Immature natural killer cell (primary cell): ENCODE measurements at regions not wholly inside any gene's neighbourhood (a gene's known extent, or its start where the extent isn't known, plus 50 kb on each side); places are given as distances from the start of the nearest gene placed in this dataset.

Experiments used
- DNase-seq, 3 donors: peaks; one replicate each; pipeline ENCODE4 v3.0.0; 2022; ENCODE audit warnings: mixed read lengths in 1 of 3
- H3K27ac Mint-ChIP-seq, 6 donors: one replicate each; pipeline ENCODE4 v1.8.0; 2020; ENCODE audit warnings: mixed read lengths in 6 of 6, mild to moderate bottlenecking in 5 of 6, inconsistent platforms in 4 of 6, moderate library complexity in 3 of 6
- H3K27me3 Mint-ChIP-seq, 3 donors: one replicate each; pipeline ENCODE4 v1.8.0; 2020 to 2021; ENCODE audit warnings: low read depth in 3 of 3, mild to moderate bottlenecking in 3 of 3, mixed read lengths in 3 of 3, moderate library complexity in 3 of 3, inconsistent platforms in 1 of 3
- H3K36me3 Mint-ChIP-seq, 3 donors: one replicate each; pipeline ENCODE4 v1.8.0; 2020; ENCODE audit warnings: mixed read lengths in 3 of 3, inconsistent platforms in 2 of 3, mild to moderate bottlenecking in 2 of 3
- H3K4me1 Mint-ChIP-seq, 2 donors: one replicate each; pipeline ENCODE4 v1.8.0; 2020; ENCODE audit warnings: inconsistent platforms in 2 of 2, mild to moderate bottlenecking in 2 of 2, mixed read lengths in 2 of 2, moderate library complexity in 1 of 2
- H3K4me3 Mint-ChIP-seq, 5 donors: one replicate each; pipeline ENCODE4 v1.8.0; 2020; ENCODE audit warnings: mild to moderate bottlenecking in 5 of 5, mixed read lengths in 5 of 5, inconsistent platforms in 3 of 5, moderate library complexity in 3 of 5
- H3K9me3 Mint-ChIP-seq, 6 donors: one replicate each; pipeline ENCODE4 v1.8.0; 2020; ENCODE audit warnings: mild to moderate bottlenecking in 6 of 6, mixed read lengths in 6 of 6, inconsistent platforms in 4 of 6, moderate library complexity in 3 of 6

DNA sequence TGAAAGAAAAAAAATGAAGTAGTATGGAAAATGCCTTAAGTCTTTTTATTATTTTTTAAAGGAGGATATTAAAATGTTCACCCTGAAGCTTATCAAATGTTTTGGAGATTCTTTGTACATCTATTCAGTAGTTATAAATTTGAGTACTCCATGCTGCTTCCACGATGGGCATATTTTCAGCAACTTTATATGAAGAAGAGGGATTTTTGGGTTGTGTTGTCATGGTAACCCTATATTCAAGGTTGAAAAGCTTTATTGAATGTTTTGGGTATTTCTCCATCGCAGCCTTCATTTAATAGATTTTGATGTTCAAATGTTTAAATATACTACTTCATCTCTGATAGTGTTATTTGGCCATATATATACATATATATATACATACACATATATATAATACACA, 557.5 kb downstream of the CAAP1 start:
- peaks cover 0 to 39% (median 14%) of the 10 kb centered on the region in 6 donors for H3K9me3 Mint-ChIP-seq
- H3K27me3 Mint-ChIP-seq: peaks cover 0 to 3% (median 0%) of the 10 kb centered on the region in 3 donors
- no peak for DNase-seq
- no peaks in the 10 kb centered on the region for H3K4me1 Mint-ChIP-seq
- H3K36me3 Mint-ChIP-seq: no peaks in the 10 kb centered on the region
- no peak overlapping the region for H3K4me3 Mint-ChIP-seq
- H3K27ac Mint-ChIP-seq: no peak overlapping the region

DNA sequence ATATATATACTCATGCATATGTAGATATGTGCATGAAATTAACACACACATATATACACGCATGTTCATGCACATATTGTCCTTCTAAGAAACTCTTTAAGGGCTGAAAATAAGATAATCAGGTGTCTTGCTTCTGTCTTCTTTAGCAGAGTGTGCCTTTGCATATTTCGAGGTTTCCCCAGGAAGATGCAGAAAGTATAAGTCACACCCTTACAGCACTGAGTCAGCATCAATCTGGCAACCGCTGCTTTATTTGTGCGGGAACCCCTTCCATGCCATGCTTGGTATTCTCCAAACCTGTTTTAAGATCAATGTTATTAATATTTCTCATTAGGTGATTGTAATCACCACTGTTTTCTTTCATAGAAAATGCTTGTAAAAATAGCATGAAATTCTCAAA, 557.9 kb downstream of the CAAP1 start:
- H3K4me3 Mint-ChIP-seq: no peak overlapping the region
- no peaks in the 10 kb centered on the region for H3K4me1 Mint-ChIP-seq
- H3K27me3 Mint-ChIP-seq: peaks cover 0 to 3% (median 0%) of the 10 kb centered on the region in 3 donors

DNA sequence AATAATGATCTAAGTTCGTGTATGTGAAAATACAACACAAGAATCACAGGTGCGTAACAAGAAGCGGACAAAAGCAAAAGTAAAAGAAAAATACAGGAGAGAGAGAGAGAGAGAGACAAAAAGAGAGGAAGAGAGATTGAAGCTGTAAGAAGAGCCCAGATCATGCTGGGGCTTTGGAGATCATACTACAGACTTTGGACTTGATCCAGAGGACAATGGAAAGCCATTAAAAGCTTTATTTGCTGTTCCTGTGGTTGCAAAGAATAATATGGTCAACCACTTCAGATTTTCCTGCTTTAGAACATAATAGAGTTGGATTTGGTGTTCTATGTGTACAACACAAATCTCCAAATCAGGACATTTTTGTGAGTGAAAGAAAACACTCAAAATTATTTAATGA, 561.4 kb downstream of the CAAP1 start:
- Mint-ChIP-seq H3K4me1 (no peaks in the 10 kb centered on the region), H3K27me3 (peaks cover 0 to 3% (median 0%) of the 10 kb centered on the region in 3 donors), H3K9me3 (peaks cover 2 to 38% (median 7%) of the 10 kb centered on the region in 6 donors), H3K27ac (no peak overlapping the region), H3K36me3 (no peaks in the 10 kb centered on the region), H3K4me3 (no peak overlapping the region)
- DNase-seq: no peak

More for the DNA sequence above, 557.9 kb downstream of the CAAP1 start:
- Mint-ChIP-seq H3K9me3 (peaks cover 2 to 44% (median 14%) of the 10 kb centered on the region in 6 donors), H3K27ac (no peak overlapping the region), H3K36me3 (no peaks in the 10 kb centered on the region)
- DNase-seq: no peak

DNA sequence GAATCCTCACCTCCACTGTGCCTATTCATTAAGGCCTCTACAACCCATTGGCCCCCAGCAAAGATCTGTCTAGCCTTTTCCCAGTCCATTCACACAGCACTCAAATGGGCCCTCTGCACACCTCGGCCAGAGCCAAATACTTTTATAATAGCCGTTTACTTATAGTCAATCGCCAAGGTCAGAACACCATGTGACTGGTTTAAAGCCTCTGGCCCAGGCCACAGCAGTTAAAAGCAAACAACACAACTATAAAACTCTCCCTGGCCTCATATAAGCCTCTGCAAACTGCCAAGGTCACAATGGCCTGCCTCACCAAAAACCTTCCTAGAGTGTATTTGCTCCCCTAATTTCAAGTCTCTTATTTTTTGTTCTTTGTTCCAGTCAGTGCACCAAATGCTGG, 562.6 kb downstream of the CAAP1 start:
- DNase-seq: no peak
- peaks cover 2 to 30% (median 8%) of the 10 kb centered on the region in 6 donors for H3K9me3 Mint-ChIP-seq
- H3K4me1 Mint-ChIP-seq: no peaks in the 10 kb centered on the region
- H3K27ac Mint-ChIP-seq: no peak overlapping the region
- no peaks in the 10 kb centered on the region for H3K36me3 Mint-ChIP-seq
- peaks cover 0 to 3% (median 2%) of the 10 kb centered on the region in 3 donors for H3K27me3 Mint-ChIP-seq
- no peak overlapping the region for H3K4me3 Mint-ChIP-seq

DNA sequence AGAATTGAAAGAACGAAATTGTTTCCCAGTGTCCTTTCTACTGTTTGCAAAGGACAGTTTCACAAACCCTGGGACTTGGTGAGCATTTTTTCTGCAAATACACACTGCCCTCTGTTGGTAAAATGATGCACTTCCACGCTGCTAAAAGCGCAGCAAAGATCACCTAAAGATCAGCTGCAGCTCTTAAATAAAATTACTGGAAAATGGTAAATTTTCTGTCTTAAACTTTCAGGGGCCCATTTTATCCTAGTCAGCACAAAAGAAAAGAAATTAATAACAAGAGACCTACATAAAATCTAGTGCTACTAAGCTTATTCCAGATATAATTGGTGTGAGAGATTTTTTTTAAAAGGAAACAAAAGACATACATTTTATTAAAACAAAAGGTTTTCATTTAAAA, 566.0 kb downstream of the CAAP1 start:
- Mint-ChIP-seq H3K36me3 (no peaks in the 10 kb centered on the region), H3K4me3 (no peak overlapping the region), H3K9me3 (peaks cover 7 to 52% (median 13%) of the 10 kb centered on the region in 6 donors), H3K4me1 (no peaks in the 10 kb centered on the region), H3K27me3 (peaks cover 0 to 3% (median 2%) of the 10 kb centered on the region in 3 donors), H3K27ac (no peak overlapping the region)
- no peak for DNase-seq

DNA sequence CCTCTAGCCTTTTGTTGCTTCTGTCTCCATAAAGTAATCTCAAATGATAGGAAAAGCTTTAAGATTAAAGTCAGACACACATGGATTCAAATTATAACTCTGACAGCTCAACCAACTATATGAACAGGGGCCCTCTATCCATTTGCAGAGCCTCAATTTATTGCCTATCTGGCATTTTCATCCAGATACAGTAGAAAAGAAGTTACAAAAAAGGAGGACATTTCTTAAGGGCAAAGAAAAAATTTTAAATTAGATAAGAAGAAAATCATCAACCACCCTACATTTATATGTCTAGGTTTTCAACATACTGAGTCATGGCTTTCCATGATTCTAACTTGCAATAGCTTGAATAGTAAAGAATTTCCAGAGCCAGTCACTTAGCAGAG, 567.2 kb downstream of the CAAP1 start:
- Mint-ChIP-seq H3K27me3 (peaks cover 0 to 2% (median 0%) of the 10 kb centered on the region in 3 donors), H3K4me3 (no peak overlapping the region), H3K4me1 (no peaks in the 10 kb centered on the region), H3K36me3 (no peaks in the 10 kb centered on the region), H3K9me3 (peaks cover 7 to 55% (median 13%) of the 10 kb centered on the region in 6 donors), H3K27ac (no peak overlapping the region)
- no peak for DNase-seq

DNA sequence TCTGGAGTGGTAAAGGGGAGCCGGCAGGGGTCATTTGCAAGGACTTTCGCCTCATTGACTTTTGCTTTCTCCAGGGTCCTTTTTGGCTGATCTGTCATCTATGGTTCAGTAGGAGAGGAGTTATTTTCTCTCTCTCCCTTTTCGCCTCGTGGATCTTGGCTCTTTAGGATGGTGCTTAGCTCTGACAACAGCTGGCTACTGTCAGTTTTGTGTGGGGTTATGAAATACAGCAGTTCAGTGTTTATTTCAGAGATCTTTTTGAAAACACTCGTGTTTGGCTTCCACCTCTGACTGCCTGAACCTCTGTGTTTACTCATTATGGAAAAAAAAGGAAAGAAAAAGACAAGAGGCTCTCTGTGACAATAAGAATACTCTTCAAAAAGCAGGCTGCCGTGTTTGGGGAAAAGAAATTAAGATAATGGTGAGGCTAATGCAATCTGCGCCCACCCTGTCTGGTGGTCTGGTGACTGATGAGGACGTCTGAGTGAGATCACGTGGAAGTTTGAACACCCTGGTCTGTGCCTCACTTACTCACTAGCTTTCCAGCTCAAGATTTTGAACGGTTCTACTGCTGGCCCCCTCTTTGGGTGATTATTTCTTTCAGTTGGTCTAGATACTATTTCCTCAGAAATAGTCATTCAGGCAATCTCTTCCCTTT, 567.7 kb downstream of the CAAP1 start:
- peaks cover 0 to 2% (median 0%) of the 10 kb centered on the region in 3 donors for H3K27me3 Mint-ChIP-seq
- H3K9me3 Mint-ChIP-seq: peaks cover 7 to 50% (median 13%) of the 10 kb centered on the region in 6 donors
- no peak overlapping the region for H3K4me3 Mint-ChIP-seq
- no peak overlapping the region for H3K27ac Mint-ChIP-seq
- no peaks in the 10 kb centered on the region for H3K36me3 Mint-ChIP-seq
- DNase-seq: no peak
- no peaks in the 10 kb centered on the region for H3K4me1 Mint-ChIP-seq

DNA sequence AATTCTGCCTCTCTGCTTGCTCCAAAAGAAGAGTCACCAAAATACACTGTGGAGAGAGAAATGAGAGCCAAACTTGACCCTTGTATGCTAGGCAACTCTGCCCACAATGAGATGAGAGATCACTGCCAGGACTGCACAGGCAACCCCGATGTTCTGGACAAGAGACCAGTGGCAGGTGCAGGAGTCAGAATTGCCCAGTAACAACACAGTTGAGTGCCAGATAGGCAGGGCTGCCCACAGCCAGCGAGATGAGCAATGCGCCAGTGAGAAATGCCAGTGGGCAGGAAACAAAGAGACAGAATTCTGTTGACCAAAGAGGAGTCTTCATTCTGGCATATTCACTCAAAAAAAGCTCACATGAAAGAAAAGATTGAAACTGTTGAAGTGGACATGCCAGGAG, 570.7 kb downstream of the CAAP1 start:
- H3K9me3 Mint-ChIP-seq: peaks cover 7 to 41% (median 15%) of the 10 kb centered on the region in 6 donors
- DNase-seq: no peak
- no peaks in the 10 kb centered on the region for H3K4me1 Mint-ChIP-seq
- no peak overlapping the region for H3K27ac Mint-ChIP-seq
- H3K36me3 Mint-ChIP-seq: no peaks in the 10 kb centered on the region
- H3K27me3 Mint-ChIP-seq: peaks cover 0 to 2% (median 0%) of the 10 kb centered on the region in 3 donors
- H3K4me3 Mint-ChIP-seq: no peak overlapping the region

DNA sequence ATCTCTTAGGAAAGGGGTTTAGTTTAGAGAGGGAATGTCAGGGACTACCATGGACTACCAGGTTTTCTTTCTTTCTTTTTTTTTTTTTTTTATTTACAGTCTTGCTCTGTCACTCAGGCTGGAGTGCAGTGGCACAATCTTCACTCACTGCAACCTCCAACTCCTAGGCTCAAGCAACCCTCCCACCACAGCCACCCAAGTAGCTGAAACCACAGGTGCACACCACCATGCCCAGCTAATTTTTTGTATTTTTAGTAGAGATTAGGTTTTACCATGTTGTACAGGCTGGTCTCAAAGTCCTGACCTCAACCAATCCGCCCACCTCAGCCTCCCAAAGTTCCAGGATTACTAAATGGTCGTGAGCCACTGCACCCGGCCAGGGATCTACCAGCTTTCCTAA, 572.7 kb downstream of the CAAP1 start:
- H3K27ac Mint-ChIP-seq: no peak overlapping the region
- H3K4me3 Mint-ChIP-seq: no peak overlapping the region
- H3K4me1 Mint-ChIP-seq: no peaks in the 10 kb centered on the region
- H3K9me3 Mint-ChIP-seq: peaks cover 7 to 48% (median 15%) of the 10 kb centered on the region in 6 donors
- no peaks in the 10 kb centered on the region for H3K36me3 Mint-ChIP-seq
- H3K27me3 Mint-ChIP-seq: peaks cover 0 to 2% (median 0%) of the 10 kb centered on the region in 3 donors
- no peak for DNase-seq

DNA sequence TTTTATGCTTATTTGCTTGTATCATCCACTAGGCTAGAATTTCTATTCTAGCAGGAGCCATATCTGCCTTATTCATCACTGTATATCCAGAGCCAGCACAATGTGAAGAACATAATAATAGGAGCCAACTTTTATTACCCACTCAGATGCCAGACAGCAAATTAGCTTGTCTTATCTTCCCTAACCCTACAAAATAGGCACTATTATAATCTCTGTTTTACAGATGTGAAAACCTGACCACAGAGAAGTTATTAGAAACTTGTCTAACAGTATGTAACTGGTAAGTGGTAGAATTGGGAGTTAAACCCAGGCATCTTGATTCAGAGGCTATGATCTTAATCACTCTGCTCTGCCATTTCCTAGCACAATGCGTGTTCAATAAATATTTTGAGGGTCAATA, 579.5 kb downstream of the CAAP1 start:
- Mint-ChIP-seq H3K27me3 (peaks cover 0 to 2% (median 0%) of the 10 kb centered on the region in 3 donors), H3K4me3 (no peak overlapping the region), H3K36me3 (no peaks in the 10 kb centered on the region), H3K4me1 (no peaks in the 10 kb centered on the region), H3K9me3 (peaks cover 3 to 27% (median 11%) of the 10 kb centered on the region in 6 donors), H3K27ac (no peak overlapping the region)
- DNase-seq: no peak

DNA sequence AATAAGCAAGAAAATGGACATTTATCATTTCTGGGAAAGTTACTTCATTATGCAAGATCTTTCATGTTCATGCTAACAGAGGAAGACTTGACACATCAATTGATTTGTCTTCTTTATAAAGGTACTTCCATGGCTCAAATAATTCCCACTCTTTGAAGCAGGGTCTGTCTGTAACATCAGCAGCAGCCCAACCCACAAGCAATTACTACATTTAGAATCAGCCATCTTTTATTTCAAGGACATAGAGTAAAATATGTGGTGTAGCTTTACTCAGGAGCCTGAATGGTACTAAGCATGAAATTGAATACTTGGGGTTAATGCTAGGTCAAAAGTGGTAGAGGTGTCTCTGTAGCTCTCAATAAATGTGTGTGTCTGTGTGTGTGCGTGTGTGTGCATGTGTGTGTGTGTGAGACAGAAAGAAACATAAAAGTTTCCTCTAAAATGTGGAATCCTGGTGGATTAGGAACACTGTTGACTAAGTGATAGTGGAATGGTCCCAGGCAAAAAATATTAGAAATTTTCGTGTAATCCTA, 581.1 kb downstream of the CAAP1 start:
- no peaks in the 10 kb centered on the region for H3K4me1 Mint-ChIP-seq
- H3K36me3 Mint-ChIP-seq: no peaks in the 10 kb centered on the region
- DNase-seq: no peak
- no peak overlapping the region for H3K4me3 Mint-ChIP-seq
- no peak overlapping the region for H3K27ac Mint-ChIP-seq
- H3K9me3 Mint-ChIP-seq: peaks cover 9 to 35% (median 19%) of the 10 kb centered on the region in 6 donors
- H3K27me3 Mint-ChIP-seq: peaks cover 0 to 2% (median 0%) of the 10 kb centered on the region in 3 donors

DNA sequence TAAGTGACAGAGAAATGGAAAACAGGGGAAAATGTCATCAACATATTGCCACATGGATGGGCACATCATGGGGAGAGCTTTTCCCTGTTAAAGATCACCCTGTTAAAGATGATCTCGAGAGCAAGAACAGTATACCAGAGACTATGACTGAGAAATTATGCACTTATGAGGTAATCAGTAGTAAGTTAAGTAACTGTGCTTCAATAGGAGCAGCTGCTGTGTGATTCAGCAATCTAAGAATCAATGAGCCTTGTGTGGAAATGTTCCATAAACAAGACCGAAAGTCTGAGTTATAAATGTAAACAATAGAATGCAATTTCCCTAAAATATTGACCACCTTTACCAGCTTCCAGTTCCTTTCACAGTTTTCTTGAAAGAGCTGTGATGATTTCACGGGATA, 582.3 kb downstream of the CAAP1 start:
- no peaks in the 10 kb centered on the region for H3K36me3 Mint-ChIP-seq
- no peak overlapping the region for H3K27ac Mint-ChIP-seq
- H3K4me1 Mint-ChIP-seq: no peaks in the 10 kb centered on the region
- DNase-seq: no peak
- H3K9me3 Mint-ChIP-seq: peaks cover 7 to 36% (median 18%) of the 10 kb centered on the region in 6 donors
- H3K4me3 Mint-ChIP-seq: no peak overlapping the region
- no peaks in the 10 kb centered on the region for H3K27me3 Mint-ChIP-seq

DNA sequence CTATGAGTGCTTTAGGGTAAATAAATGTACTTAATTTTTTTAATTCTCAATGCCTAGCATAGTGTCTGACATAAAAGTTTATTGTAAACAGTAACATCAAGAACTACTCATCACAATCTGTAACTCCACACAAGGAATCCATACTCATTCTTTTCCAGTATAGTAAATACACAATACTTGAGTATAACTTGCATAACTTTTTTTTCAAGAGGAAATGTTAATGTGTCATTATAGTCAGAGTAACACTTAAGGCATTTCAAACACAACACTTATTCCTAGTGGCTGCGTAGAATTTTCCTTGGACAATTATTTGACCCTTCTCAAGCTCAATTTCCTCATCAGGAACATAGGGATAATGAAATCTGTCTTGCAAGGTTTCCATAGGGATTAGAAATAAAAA, 584.3 kb downstream of the CAAP1 start:
- Mint-ChIP-seq H3K27me3 (no peaks in the 10 kb centered on the region), H3K27ac (no peak overlapping the region), H3K4me3 (no peak overlapping the region), H3K4me1 (no peaks in the 10 kb centered on the region), H3K36me3 (no peaks in the 10 kb centered on the region), H3K9me3 (peaks cover 7 to 31% (median 18%) of the 10 kb centered on the region in 6 donors)
- DNase-seq: no peak

DNA sequence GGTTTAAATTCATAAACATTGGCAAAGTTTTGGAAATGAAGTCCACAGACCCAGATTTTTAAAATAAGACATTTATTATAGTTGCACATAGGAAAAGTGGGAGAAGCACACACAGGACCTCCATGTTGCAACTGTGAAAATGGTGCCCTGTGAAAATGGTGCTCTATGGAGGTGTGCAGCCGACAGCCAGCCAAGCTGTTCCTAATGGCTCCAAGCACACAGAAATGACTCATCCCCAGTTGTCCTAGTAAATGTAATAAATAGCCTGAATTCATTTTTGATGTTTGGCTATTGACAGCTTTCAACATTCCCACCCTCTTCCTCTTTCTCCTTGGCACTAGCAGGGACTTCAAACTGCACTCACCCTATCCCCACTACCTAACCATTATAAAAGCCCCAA, 590.9 kb downstream of the CAAP1 start:
- Mint-ChIP-seq H3K27ac (no peak overlapping the region), H3K9me3 (peaks cover 7 to 49% (median 23%) of the 10 kb centered on the region in 6 donors), H3K27me3 (peaks cover 0 to 1% (median 0%) of the 10 kb centered on the region in 3 donors), H3K4me1 (no peaks in the 10 kb centered on the region), H3K36me3 (no peaks in the 10 kb centered on the region), H3K4me3 (no peak overlapping the region)
- DNase-seq: no peak

DNA sequence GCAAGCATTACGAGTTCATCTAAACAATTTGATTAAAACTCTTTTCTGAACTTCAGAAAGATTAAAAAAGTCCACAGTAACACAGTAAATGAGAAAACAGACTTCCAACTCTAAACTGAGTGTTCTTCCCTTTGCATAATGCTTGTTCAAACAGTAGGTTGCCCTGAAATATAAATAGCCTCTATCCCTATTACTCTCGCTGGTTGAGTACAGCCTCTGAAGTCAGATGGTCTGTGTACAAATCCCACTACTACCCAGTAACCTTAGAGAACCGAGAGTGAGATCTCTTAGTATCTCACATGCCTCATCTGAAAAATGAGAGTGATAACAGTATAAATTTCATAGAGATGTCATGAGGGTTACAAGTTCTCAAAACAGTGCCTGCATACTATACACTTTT, 591.6 kb downstream of the CAAP1 start:
- H3K4me1 Mint-ChIP-seq: peaks cover 0 to 1% of the 10 kb centered on the region in 2 donors
- no peak for DNase-seq
- peaks cover 0 to 1% (median 0%) of the 10 kb centered on the region in 3 donors for H3K27me3 Mint-ChIP-seq
- no peak overlapping the region for H3K4me3 Mint-ChIP-seq
- peaks cover 7 to 51% (median 22%) of the 10 kb centered on the region in 6 donors for H3K9me3 Mint-ChIP-seq
- H3K27ac Mint-ChIP-seq: no peak overlapping the region
- no peaks in the 10 kb centered on the region for H3K36me3 Mint-ChIP-seq
